ENCODE measurements at regions not wholly inside any gene's neighbourhood (a gene's known extent, or its start where the extent isn't known, plus 50 kb on each side); places are given as distances from the start of the nearest gene placed in this dataset.

DNA sequence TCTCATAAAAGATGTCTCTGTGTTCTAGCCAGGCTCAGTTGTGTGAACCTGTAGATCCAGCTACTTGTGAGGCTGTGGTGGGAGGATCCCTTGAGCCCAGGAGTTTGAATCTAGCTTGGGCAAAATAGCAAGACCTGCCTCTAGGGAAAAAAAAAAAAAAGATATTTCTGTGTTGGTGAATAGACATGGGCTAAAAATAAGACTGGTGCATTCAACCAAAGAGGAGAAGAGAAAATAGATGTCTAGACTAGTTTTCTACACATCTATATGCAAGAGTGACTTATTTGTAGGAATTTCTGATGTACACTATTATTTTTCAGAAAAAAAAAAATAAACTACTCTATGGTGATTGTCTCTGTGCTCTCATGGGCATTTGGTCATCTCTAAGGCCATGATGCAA lies 555.1 kb downstream of the BCL11A start:
- FAIRE-seq (no peak), DNase-seq (ENCODE audit: low spot score) (no peak)

DNA sequence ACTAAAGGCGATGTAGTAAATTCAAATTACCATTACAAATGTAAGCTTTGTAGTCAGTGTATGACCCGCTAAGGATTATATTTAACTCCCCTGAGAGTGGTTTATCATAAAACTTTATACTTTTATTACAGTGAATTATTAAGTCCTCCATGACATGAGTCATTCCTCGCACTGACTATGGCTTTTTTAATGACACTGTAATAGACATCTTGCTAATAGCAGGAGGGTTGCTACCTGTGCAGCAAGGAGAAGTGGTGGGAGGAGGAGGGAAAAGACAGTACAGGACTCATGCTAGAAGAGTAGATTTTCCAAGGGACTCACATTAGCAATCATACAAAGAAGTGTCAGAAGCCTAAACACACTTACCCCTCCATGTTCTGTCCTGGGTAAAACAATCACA lies 556.1 kb downstream of the BCL11A start:
- FAIRE-seq: no peak

DNA sequence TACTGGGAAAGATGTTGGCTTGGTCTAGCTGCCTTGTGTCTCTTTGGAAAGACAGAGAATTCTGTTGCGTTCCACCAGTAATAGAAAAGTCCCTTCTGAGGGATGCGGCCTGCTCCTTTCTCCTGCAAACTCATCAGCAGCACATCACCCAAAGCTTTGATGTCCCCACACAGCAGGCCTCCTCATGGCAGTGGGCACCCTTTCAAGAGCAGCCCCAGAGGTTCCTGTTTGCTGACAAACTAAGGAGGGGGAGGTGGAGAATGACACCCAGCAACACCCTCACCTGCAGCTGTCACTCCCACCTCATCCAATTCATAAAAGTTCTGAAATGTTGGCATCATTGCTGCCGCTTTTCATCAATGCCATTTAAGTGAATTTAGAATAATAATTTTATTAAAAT lies 556.6 kb downstream of the BCL11A start:
- DNase-seq (ENCODE audit: low spot score) (no peak), FAIRE-seq (no peak)

More for the DNA sequence above, 556.1 kb downstream of the BCL11A start:
- DNase-seq (ENCODE audit: low spot score): no peak

DNA sequence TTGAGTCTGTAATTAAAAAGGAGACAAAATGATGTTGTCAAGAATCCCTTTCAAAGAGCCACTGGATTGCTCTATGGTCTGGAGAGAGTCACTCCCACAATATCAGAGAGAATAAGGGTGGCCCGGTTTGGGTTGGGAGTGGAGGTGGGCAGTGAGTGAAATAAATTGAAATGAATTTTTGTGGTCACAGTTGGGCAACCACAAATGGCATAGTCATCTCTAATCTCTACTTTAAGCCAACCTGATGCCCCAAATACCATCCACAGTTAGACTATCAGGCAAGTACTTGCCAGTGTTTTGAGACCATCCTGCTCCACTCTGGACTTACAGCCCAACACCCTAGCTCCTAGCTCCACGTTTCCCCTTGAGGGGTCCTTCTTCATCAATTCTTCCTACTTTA lies 559.7 kb downstream of the BCL11A start:
- FAIRE-seq: no peak

DNA sequence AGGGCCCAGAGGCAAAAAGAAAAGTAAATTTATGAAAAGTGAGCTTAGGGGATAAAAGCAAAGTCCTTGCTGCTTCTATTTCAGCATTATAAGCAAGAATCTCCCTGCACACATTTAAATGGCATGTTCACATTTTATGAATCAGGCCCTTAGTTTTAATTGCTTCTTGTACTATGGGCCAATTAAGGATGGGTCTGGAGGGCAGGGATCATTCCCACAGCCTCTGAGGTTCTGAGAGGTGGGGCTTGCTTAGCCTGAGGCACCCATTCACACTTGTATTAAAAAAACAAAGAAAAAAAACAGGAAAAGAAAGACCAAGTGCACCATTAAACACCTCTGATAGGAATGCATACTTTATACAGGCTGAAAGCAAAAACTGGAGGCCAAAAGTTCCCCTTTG lies 565.1 kb downstream of the BCL11A start:
- DNase-seq (ENCODE audit: low spot score): no peak
- no peak for FAIRE-seq

More for the DNA sequence above, 559.7 kb downstream of the BCL11A start:
- DNase-seq (ENCODE audit: low spot score): no peak

DNA sequence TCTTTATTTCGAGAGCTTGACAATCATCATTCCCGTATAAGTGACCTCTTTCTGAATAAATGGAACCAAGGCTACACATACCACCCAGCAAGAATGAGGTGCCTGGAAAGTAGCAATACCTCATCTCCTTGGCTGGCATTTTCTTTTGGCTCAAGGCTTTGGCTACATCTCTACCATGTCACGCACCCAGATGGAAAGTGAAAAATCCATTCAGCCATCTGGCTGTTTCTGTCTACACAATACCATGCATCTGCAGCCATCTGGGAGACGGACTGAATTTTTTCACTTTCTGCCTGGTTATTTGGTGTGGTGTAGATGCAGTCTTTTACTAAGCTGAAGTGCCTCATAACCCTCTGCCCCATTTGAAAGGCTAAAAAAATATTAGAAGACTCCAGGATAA lies 566.9 kb downstream of the BCL11A start:
- DNase-seq (ENCODE audit: low spot score) (no peak), FAIRE-seq (no peak)

DNA sequence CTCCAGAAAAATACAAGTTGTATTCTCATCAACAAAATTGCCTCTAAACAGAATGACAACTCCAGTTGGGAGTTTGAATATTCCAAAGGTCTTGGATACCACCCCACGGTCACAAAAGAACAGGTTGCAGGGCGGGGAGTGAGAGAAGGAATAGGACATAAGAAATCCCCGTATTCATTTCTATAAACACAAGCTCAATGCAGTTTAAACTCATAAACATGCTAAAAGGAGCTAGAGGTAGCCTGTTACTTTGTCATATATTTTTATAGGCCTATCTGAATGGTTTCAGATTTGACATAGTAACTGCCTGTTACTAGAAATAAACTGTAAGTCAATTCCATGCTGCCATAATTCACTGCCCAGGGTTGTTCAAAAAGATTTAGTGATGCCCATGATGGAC lies 567.5 kb downstream of the BCL11A start:
- DNase-seq (ENCODE audit: low spot score) (no peak), FAIRE-seq (no peak)

DNA sequence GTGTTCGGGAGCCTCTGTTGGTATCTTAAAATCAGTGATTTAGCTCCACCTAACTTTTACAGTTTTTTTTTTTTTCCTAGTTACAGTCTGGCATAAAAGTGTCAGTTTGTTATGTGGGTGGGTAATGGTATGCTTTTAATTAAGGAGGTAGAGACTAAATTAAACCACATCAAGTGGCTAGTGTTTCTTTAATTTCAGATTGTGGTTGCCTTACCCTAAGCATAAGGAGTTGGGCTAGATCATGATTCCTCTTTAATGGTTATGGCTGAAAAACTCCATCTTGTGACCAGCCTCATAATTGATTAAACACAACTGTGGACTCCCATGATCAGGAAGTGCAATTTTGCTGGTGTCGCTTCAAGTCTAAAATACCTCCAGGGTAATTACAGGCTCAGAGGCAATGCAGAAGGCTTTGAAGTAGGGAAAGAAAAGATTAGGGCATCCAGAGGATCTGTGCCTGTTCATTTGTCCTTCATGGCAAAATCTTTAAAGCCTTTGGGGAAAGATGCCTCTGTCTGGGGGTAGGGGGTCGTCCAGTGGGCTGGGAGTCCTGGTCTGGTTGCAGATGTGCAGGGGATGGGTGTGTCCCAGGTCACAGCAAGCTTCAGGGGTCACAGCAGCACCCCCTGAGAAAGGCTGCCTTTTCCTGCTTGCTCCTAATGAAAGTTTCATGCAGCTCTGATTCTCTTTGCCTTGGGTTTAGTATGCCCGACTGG lies 579.2 kb downstream of the BCL11A start:
- no peak for FAIRE-seq
- no peak for DNase-seq (ENCODE audit: low spot score)

DNA sequence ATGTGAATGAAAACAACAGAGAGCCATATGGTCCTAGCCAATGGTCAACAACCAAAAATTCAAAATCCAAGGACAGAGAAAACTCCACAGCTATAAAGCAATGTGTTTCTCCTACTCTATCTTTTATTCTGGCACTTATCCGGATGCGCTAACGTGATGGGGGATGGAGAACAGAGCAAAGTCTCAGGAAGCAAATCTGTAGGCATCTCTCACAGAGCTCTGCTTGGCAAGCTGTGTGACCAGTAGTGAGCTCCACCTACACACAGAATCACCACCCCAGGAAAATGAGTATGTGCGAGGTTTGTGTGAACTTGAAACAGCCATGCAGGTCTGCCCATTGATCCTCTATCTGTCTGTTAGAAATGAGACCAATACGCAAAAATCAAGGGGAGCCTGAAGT lies 584.3 kb downstream of the BCL11A start:
- FAIRE-seq (no peak), DNase-seq (ENCODE audit: low spot score) (no peak)

DNA sequence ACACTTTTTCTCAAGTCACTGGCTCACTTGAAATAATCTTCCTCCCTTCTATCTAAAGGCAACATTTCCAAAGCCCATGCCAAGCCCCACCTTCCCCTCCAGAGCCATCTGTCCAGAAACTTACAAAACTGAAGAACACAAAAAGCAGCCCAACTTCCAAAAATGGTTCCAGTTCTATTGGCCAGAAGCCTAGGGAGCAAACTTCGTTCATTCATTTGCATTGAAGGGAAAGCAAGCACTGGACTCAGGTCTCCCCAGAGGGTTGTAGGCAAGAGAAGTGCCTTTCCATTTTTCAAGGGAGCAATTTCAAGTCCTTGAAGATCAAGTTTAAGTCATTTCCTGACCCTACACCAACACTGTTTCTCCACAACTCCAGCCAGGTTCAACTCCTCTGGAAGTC lies 585.0 kb downstream of the BCL11A start:
- DNase-seq (ENCODE audit: low spot score) (no peak), FAIRE-seq (no peak)

DNA sequence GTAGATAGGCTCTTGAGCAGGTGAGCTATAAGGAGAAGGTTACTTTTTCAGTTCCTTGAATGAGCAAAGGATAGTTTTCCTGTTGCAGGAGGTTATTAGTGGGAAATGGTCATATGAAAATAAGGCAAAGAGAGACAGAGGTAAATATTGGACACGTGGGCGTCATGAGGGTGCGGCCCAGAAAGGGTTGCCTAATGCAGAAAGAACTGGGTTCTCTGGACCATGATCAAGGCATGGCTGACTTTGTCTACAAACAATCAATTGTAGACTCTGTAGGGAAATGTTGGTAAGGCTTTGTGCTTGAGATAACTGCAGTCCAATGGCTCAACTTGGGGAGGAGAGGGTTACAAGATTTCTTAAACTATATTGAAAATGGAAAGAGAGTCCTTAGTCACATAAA lies 585.8 kb downstream of the BCL11A start:
- FAIRE-seq (no peak), DNase-seq (ENCODE audit: low spot score) (no peak)

DNA sequence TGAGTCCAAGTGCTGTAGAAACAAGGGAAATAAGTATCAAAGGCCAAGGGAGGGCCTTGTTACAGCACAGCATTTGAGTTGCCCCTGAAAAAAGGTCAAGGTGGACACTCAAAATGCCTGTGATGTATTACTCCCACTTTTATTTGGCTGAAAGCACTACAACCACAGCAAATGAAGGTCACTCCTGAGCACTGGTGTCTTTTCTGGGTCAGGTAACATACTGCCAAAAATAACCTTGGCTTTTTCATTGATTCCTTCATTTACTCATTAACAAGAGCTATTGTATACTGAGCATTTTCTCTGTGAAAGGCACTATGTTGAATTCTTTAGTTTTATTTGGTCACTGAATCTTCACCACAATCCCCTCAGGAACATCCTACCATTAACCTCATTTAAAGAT lies 590.3 kb downstream of the BCL11A start:
- DNase-seq (ENCODE audit: low spot score) (no peak), FAIRE-seq (no peak)

DNA sequence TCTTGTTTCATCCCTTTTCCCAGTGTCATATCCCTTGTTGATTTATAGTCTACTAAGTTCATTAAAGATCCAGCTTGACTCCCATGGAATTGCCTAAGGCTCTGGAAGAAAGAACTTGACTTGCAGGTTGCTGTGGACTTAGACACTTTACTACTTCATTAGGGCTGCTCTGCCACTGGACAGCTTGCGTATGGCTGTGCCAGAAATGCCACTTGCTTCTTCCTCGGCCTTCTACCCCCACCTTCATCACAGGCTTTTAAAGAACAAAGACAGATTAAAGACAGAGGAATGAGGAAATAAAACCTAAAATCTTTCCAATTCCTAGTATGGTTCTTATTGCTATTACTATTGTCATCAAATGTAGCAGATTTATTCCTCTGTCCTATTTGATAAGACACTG lies 591.7 kb downstream of the BCL11A start:
- DNase-seq (ENCODE audit: low spot score) (no peak), FAIRE-seq (no peak)

DNA sequence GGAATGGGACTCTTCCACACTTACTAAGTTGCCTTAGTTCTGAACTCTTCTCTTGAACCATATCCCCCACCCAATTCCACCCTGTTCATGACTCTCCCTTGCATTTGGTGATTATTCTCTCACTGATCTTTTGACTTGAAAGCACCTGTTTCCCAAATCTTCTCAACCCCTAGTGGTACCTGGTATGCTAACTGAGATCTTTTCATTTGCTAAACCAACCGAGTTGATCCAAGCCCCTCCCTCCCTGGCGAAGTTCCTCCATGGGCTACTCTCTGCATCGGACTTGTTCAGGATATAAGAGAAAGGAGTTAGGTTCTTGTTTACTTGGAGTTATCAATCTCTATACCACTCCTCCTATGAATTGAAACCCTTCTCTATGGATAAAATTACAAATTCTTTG lies 593.5 kb downstream of the BCL11A start:
- no peak for DNase-seq (ENCODE audit: low spot score)

DNA sequence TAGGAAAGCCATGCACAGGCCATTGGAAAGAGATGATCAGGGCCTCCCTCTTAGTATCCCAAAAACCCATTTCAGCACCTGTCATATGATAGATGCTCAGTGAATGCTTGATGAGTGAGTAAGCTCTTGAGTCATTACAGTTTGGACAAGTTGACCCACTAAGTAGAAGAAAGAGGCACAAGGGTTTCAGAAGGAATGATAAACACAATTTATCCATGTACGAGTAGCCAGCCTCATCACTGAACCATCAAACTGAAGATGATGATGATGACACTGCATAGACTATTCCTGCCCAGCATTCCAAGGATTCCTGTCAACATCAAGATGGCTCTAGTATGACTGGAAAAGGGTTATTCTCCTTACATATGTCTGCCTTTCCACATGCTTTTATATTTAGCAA lies 596.0 kb downstream of the BCL11A start:
- no peak for FAIRE-seq
- no peak for DNase-seq (ENCODE audit: low spot score)

More for the DNA sequence above, 593.5 kb downstream of the BCL11A start:
- no peak for FAIRE-seq

DNA sequence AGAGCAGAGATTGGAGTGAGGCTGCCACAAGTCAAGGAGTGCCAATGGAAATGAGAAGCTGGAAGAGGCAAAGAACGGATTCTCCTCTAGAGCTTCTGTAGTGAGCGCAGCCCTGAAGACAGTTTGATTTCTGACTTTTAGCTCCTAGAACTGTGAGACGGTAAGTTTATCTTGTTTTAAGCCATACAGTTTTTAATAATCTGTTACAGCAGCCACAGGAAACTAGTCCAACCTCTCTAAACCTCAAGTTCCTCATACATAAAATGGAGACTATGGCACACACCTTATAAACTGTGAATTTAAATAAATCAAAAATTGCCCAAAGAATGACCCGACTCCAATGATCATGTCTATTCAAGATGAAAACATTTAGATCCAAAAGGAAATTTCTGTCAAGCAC lies 596.5 kb downstream of the BCL11A start:
- FAIRE-seq: no peak
- DNase-seq (ENCODE audit: low spot score): no peak

DNA sequence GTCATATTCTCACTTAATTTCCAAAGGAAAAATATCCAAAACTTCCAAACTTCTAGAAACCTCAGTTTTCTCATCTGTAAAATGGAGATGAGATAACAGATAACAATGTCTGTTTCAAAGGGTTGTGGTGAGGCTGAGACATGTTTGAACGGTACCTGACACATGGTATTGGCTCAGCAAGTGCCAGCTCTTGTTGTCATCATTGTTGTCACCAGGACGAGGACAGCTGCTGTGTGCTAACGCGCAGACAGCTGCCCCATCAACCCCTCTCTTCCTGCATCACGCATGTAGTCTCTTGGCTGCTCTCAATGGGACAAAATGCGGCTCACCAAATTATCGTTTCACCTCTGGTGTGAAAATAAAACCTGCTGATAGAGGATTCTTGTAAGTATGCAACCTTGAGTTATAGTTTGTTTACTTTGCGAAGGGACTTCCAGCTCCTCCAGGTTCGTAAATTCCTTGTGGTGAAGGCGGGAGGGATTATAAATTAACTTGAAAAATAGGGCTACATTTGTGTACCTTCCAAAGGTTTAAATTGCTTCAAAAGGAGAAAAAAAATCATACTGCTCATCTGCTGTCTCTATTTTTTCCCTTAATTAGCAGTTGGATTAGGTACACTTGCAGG lies 605.4 kb downstream of the BCL11A start:
- DNase-seq (ENCODE audit: low spot score): no peak
- FAIRE-seq: no peak

DNA sequence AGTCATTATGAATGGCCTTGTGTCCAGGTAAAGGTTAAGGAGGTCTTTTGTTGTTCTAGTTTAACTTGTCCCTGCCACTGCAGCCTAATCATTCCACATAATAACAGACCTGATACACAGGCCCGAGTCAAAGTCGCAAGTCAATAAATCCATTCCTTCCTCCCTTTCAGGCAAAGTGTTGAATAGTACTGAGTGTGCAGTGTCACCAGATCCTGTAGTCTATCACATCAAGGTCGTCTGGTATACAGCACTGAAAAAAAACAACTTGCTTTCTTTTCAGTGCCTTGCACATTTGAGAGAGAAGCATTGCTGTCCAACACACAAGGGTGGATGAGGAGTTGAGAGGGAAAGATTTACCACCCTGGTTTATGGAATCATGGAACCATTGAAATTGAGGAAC lies 606.2 kb downstream of the BCL11A start:
- no peak for DNase-seq (ENCODE audit: low spot score)
- FAIRE-seq: no peak

DNA sequence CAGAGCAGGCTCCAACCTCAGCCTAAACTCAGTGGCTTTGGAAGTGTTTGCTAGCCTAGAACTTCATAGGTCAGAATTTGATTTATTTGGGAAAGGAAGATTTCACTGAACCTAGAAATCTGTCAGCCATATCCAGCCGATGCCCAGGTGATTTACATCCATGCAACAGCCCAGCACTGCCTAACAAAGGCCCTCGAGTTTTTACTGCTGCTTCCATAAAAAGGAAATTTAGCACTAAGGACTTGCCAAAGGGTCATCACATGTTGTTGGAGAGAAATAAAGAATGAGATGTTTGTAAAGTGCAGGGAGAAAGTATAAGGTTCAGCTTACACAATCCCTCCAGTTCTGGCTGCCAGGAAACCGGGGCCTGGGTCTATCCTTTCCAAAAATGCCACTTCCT lies 614.2 kb downstream of the BCL11A start:
- DNase-seq (ENCODE audit: low spot score) (no peak), FAIRE-seq (no peak)

DNA sequence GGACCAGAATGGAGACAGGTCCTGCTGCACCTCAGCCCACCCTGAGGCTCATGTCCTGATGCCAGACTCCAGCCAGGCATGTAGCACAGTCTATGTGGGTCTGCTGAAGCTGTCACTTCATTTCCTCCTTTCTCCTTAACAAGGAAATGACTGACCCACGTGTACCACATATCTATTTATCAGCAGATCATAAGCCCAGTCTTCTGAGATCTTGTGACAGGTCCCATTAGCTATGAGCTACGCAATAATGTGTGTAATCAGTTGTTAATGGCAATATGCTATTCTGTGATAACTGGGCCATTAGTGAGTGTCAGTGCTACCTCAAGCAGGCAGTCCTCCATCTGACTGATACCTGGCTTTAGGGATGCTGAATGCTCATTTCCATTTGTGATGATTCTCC lies 615.3 kb downstream of the BCL11A start:
- no peak for DNase-seq (ENCODE audit: low spot score)
- no peak for FAIRE-seq

DNA sequence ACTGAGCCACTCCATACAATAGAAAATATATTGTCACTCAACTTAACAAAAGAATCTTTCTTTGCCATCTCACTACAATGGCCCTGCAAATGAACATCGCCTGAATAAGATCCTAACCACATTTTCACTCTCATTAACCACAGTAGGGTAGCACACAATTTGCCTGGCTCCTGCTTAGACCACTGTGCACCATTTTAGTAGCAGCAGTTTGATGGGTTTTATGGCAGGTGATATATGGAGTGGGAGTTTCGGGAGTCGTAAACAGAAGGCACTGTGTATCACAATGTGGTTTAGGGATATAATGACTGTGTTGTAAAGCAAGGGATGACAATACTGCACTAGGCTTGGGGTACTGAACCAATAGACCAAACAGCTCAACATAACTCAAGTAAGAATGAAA lies 617.4 kb downstream of the BCL11A start:
- no peak for FAIRE-seq

DNA sequence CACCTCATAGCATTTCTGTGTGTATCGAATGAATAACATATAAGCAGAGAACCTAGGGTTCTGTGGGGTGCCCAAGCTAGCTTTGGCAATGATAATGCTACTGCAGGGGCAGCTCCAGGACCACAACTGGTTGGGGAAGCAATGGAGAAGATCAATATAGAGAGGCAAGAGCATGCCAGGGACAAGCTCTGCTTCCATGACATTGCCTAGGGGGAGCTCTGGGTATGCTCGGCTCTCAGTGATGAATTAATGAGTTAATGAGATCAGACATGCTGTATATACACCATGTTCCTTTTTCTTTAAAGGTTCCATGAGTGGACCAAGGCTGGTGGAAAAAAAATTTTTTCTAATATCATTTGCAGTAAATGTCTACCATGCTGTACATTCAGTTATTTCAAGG lies 618.4 kb downstream of the BCL11A start:
- no peak for FAIRE-seq
- no peak for DNase-seq (ENCODE audit: low spot score)

More for the DNA sequence above, 617.4 kb downstream of the BCL11A start:
- DNase-seq (ENCODE audit: low spot score): no peak

DNA sequence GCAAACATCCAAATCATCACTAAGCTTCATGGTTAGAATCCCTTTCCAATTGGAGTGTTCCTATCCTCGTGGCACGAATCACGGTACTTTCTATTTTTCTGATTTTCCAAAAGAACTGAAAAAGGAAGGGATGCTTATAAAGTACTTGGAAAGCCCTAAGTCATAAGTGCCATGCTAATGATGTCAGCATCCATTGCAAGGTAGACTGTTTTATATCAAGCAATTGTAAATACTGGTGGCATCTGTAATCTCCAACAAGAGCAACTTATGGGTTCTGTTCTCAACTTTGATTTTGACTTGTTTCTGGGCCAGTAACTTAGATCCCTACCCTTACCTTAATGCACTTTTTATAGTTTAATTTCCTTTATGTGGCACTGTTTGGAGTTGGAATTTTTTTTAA lies 619.5 kb downstream of the BCL11A start:
- FAIRE-seq (no peak), DNase-seq (ENCODE audit: low spot score) (no peak)
